ENCODE measurements at regions not wholly inside any gene's neighbourhood (a gene's known extent, or its start where the extent isn't known, plus 50 kb on each side); places are given as distances from the start of the nearest gene placed in this dataset.

DNA sequence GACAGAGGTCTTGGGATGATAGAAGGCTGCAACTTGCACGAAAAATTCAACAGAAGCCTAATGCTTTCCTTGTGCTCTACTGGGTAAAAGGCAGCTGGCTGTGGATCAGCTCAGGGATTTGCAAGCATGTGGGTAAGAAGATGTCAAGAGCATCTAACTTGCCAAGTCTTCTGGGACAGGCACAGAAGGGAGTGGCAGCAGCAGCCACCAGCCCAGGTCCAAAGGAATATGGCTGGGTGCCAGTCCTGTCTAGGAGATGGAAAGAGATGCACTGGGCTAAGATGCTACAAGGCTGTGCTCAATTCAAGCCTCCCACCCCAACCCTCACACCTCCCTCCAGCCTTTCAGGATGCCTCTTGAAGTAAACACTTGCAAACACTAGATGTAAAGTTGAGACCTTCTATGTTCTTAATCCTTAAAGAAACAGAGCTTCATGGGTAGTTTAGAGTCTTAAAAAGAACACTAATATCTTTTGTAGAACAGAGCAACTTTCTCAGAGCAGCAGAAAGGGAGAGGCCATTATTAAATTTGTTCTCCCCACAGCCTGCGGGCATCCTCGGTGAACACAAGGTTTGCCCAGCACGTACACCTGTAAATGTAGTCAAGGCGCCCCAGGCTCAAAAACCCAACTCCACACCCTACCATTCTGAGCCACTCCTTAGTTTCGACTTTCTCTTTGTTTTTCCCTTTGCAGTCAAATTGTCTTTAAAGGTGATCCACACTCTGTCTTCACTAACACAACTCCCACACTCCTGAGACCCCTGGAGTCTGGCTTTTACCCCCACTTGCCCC is 64.6 kb upstream of the BCAR3 start:
- TF ChIP-seq, protein P1, sequence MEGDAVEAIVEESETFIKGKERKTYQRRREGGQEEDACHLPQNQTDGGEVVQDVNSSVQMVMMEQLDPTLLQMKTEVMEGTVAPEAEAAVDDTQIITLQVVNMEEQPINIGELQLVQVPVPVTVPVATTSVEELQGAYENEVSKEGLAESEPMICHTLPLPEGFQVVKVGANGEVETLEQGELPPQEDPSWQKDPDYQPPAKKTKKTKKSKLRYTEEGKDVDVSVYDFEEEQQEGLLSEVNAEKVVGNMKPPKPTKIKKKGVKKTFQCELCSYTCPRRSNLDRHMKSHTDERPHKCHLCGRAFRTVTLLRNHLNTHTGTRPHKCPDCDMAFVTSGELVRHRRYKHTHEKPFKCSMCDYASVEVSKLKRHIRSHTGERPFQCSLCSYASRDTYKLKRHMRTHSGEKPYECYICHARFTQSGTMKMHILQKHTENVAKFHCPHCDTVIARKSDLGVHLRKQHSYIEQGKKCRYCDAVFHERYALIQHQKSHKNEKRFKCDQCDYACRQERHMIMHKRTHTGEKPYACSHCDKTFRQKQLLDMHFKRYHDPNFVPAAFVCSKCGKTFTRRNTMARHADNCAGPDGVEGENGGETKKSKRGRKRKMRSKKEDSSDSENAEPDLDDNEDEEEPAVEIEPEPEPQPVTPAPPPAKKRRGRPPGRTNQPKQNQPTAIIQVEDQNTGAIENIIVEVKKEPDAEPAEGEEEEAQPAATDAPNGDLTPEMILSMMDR (IDR thresholded peaks at IDR 0.05) = no peak
- TF ChIP-seq POLR2A (IDR thresholded peaks at IDR 0.05) = no peak

All from sigmoid colon (tissue), 3 donors.